B cell (primary cell): ENCODE measurements at regions not wholly inside any gene's neighbourhood (a gene's known extent, or its start where the extent isn't known, plus 50 kb on each side); places are given as distances from the start of the nearest gene placed in this dataset.
A peak's percentile ranks its signal among the peaks of the same experiment; 100 is the strongest.

Experiments
- ATAC-seq: fragments of 200-7000 bp; cut with Tn5 transposase; one replicate; pipeline ENCODE4 v1.10.0; 2021; ENCODE audit warnings: low read depth, mild to moderate bottlenecking, moderate number of reproducible peaks, moderate library complexity
- CTCF ChIA-PET: fragments of 350-600 bp; sonication (Branson Sonifier 250); formaldehyde crosslinking; loops from one replicate; lab custom pipeline; 2021; ENCODE audit warnings: antibody characterized with exemption, inconsistent platforms; lab: Charles Lee
- POLR2A ChIA-PET: fragments of 350-600 bp; sonication (Branson Sonifier 250); formaldehyde crosslinking; loops from one replicate; lab custom pipeline; 2021; ENCODE audit warnings: antibody characterized with exemption; lab: Charles Lee
- DNase-seq: peaks from one replicate; pipeline ENCODE4 v3.0.0; 2013
- H2AFZ ChIP-seq: 2 replicates; pipeline ENCODE4 v1.6.1; 2012; ENCODE audit warnings: mild to moderate bottlenecking, low read depth, low read length; ENCODE audit not compliant: insufficient read depth, poor library complexity, severe bottlenecking
- H3K27ac ChIP-seq, 2 donors: 1 replicate in 1 of 2; 2 replicates in 1 of 2; pipeline ENCODE4 v1.5.1; 2012 to 2013; ENCODE audit warnings: low read length in 2 of 2, mild to moderate bottlenecking in 2 of 2, moderate library complexity in 1 of 2
- H3K27me3 ChIP-seq, 4 experiments: fragments of 200-600 bp in 1 of 4; sonication (generic) in 1 of 4; replicated peaks in 1 of 4; 1 replicate in 2 of 4; 2 replicates in 2 of 4; pipeline versions ENCODE4 v1.6.1 to v1.7.0; 2013 to 2016; ENCODE audit warnings: low read length in 3 of 4, mild to moderate bottlenecking in 2 of 4, mixed read lengths in 1 of 4, moderate library complexity in 1 of 4; ENCODE audit not compliant: insufficient read depth in 4 of 4, control insufficient read depth in 3 of 4; ENCODE audit errors: control extremely low read depth in 1 of 4
- H3K36me3 ChIP-seq, 2 experiments: replicated peaks in 1 of 2; 1 replicate in 1 of 2; 2 replicates in 1 of 2; pipeline versions ENCODE4 v1.6.1 to v1.7.1; 2013; ENCODE audit warnings: low read length in 1 of 2; ENCODE audit not compliant: insufficient read depth in 2 of 2, control insufficient read depth in 1 of 2; ENCODE audit errors: control extremely low read depth in 1 of 2, extremely low read depth in 1 of 2
- H3K4me1 ChIP-seq, 2 donors: fragments of 200-600 bp in 1 of 2; sonication (generic) in 1 of 2; 1 replicate in 1 of 2; 2 replicates in 1 of 2; pipeline versions ENCODE4 v1.5.1 to v1.6.1; 2013 to 2017; ENCODE audit warnings: low read length in 2 of 2; ENCODE audit not compliant: control insufficient read depth in 2 of 2, insufficient read depth in 2 of 2
- H3K4me2 ChIP-seq: replicated peaks from 2 replicates; pipeline ENCODE3; 2012; ENCODE audit warnings: mild to moderate bottlenecking, low read depth, low read length; ENCODE audit not compliant: poor library complexity, severe bottlenecking
- H3K4me3 ChIP-seq, 5 experiments: fragments of 200-600 bp in 1 of 5; sonication (generic) in 1 of 5; 1 replicate in 3 of 5; 2 replicates in 2 of 5; pipeline versions ENCODE4 v1.5.1 to v1.7.0; 2011 to 2016; ENCODE audit warnings: low read length in 4 of 5, mild to moderate bottlenecking in 4 of 5, low read depth in 2 of 5, control low read depth in 1 of 5, moderate library complexity in 1 of 5; ENCODE audit not compliant: insufficient read depth in 1 of 5; ENCODE audit errors: control extremely low read depth in 1 of 5, extremely low read depth in 1 of 5
- H3K79me2 ChIP-seq: fragments of 200-600 bp; sonication (generic); one replicate; pipeline ENCODE4 v1.6.0; 2016; ENCODE audit warnings: low read length; ENCODE audit not compliant: control insufficient read depth, insufficient read depth
- H3K9ac ChIP-seq: fragments of 200-600 bp; sonication (generic); 2 replicates; pipeline ENCODE4 v1.6.1; 2017; ENCODE audit warnings: mild to moderate bottlenecking, low read length, moderate library complexity
- H3K9me3 ChIP-seq, 3 donors: one replicate each; pipeline versions ENCODE4 v1.6.1 to v1.7.1; 2013; ENCODE audit warnings: low read length in 2 of 3; ENCODE audit not compliant: control insufficient read depth in 2 of 3, insufficient read depth in 1 of 3; ENCODE audit errors: control extremely low read depth in 1 of 3
- H4K20me1 ChIP-seq: 2 replicates; pipeline ENCODE4 v1.6.0; 2012; ENCODE audit warnings: mild to moderate bottlenecking, low read length; ENCODE audit not compliant: insufficient read depth, control insufficient read depth, poor library complexity, severe bottlenecking
- H3K27ac Mint-ChIP-seq: one replicate; pipeline ENCODE4 v1.8.0; 2021; ENCODE audit warnings: mixed read lengths
- H3K27me3 Mint-ChIP-seq: one replicate; pipeline ENCODE4 v1.8.0; 2021; ENCODE audit warnings: mixed read lengths
- H3K4me1 Mint-ChIP-seq: one replicate; pipeline ENCODE4 v1.8.0; 2021; ENCODE audit warnings: mixed read lengths
- H3K4me3 Mint-ChIP-seq: one replicate; pipeline ENCODE4 v1.8.0; 2021; ENCODE audit warnings: mixed read lengths
- H3K9me3 Mint-ChIP-seq: one replicate; pipeline ENCODE4 v1.8.0; 2022; ENCODE audit warnings: mixed read lengths; ENCODE audit not compliant: insufficient read depth
- CTCF ChIP-seq: fragments of 200-600 bp; IDR thresholded peaks from one replicate; pipeline ENCODE4 v1.8.0; 2022; ENCODE audit warnings: antibody characterized with exemption, mild to moderate bottlenecking
- EZH2 ChIP-seq: IDR thresholded peaks from 2 replicates; pipeline ENCODE4 v1.6.1; 2012; ENCODE audit warnings: borderline replicate concordance, low read depth, mild to moderate bottlenecking, moderate library complexity, low read length; ENCODE audit not compliant: insufficient read depth, poor library complexity, severe bottlenecking
- WGBS: methylation state at CpG from one replicate; pipeline ENCODE4 v1.1.5; 2013; ENCODE audit warnings: missing lambda C conversion rate; ENCODE audit not compliant: insufficient coverage; 5-methylcytosine and 5-hydroxymethylcytosine counted together
- intact Hi-C: fragments of 100-400 bp; cut with micrococcal nuclease; formaldehyde crosslinking; loops from one replicate; pipeline ENCODE4 v1.10.0; 2022

GRCh38 chr6:118722829-118723813 is 71.7 kb upstream of the CEP85L start:
- Histone ChIP-seq H3K9ac (no peak overlapping the region), H3K79me2 (no peaks in the 10 kb centered on the region), H3K4me3 (no peak overlapping the region), H3K4me2 (no peak overlapping the region), H3K27ac (peak overlapping the region in 1 of 2 donors; percentile 3), H4K20me1 (no peaks in the 10 kb centered on the region), H3K36me3 (no peaks in the 10 kb centered on the region), H2AFZ (peak overlapping the region; percentile 10), H3K27me3 (no peaks in the 10 kb centered on the region), H3K9me3 (no peaks in the 10 kb centered on the region), H3K4me1 (peaks cover 53% of the 10 kb centered on the region in 2 donors)
- peak overlapping the region; percentile 28 for H3K4me3 Mint-ChIP-seq
- peak overlapping the region; percentile 88 for H3K27ac Mint-ChIP-seq
- ChIA-PET CTCF (interaction anchor here (0.5 to 1.7 kb wide), 4 partner anchors 11 to 158 kb away, joined by 3 to 5 read pairs (median 4); no protein-coding TSS in a partner anchor), POLR2A (interaction anchor here (1.2 kb wide), 1 partner anchor 12 kb away, joined by 3 read pairs; no protein-coding TSS in a partner anchor)
- intact Hi-C loops = loop anchor here (5.0 kb wide), 1 partner anchor 174 kb away; no protein-coding TSS in a partner anchor
- no peak for DNase-seq
- no peak for ATAC-seq
- TF ChIP-seq EZH2 (no peak), CTCF (no peak)
- H3K4me1 Mint-ChIP-seq = peaks cover 68% of the 10 kb centered on the region
- no peaks in the 10 kb centered on the region for H3K27me3 Mint-ChIP-seq
- 100% methylated on average over 4 of the region's 8 CpGs for WGBS
- H3K9me3 Mint-ChIP-seq = no peaks in the 10 kb centered on the region

- peaks cover 57% of the 10 kb centered on the region in 2 donors for H3K4me1 ChIP-seq
- no peaks in the 10 kb centered on the region for H3K36me3 ChIP-seq
- peak overlapping the region; percentile 71 for H2AFZ ChIP-seq
Observed at GRCh38 chr6:118720125-118720473, 68.7 kb upstream of the CEP85L start.

More at GRCh38 chr6:118720125-118720473, 68.7 kb upstream of the CEP85L start:
- POLR2A ChIA-PET = interaction anchor here (4.1 kb wide), 1 partner anchor 10 kb away, joined by 17 read pairs; no protein-coding TSS in a partner anchor
- H3K27me3 ChIP-seq = no peaks in the 10 kb centered on the region
- H3K9ac ChIP-seq = no peak overlapping the region
- CTCF ChIA-PET = interaction anchor here (1.0 kb wide), 1 partner anchor 16 kb away, joined by 3 read pairs; no protein-coding TSS in a partner anchor
- H3K9me3 Mint-ChIP-seq = no peaks in the 10 kb centered on the region
- no peak for TF ChIP-seq CTCF
- TF ChIP-seq EZH2 = no peak
- no peaks in the 10 kb centered on the region for H3K79me2 ChIP-seq
- peaks cover 70% of the 10 kb centered on the region for H3K4me1 Mint-ChIP-seq
- no peaks in the 10 kb centered on the region for H3K27me3 Mint-ChIP-seq
- H3K9me3 ChIP-seq = no peaks in the 10 kb centered on the region
- peak overlapping the region; percentile 88 for H3K27ac Mint-ChIP-seq
- ATAC-seq = no peak
- intact Hi-C loops = loop anchor here (5.0 kb wide), 1 partner anchor 177 kb away; no protein-coding TSS in a partner anchor
- H4K20me1 ChIP-seq = no peaks in the 10 kb centered on the region
- DNase-seq = no peak
- H3K4me3 ChIP-seq = peak overlapping the region in 1 of 5 experiments; percentile 37
- H3K27ac ChIP-seq = peak overlapping the region; percentile 66 to 77
- H3K4me3 Mint-ChIP-seq = peak overlapping the region; percentile 69
- peak overlapping the region; percentile 60 for H3K4me2 ChIP-seq
